Stomach (tissue), 4 donors: ENCODE measurements at regions not wholly inside any gene's neighbourhood (a gene's known extent, or its start where the extent isn't known, plus 50 kb on each side); places are given as distances from the start of the nearest gene placed in this dataset.

ENCODE experiments used
- CTCF ChIP-seq, 7 experiments: fragments of 450-650 bp in 4 of 7; fragments of 200-600 bp in 3 of 7; sonication (generic) in 3 of 7; IDR thresholded peaks; one replicate each; pipeline ENCODE4 v1.5.1; 2016 to 2019; ENCODE audit warnings: antibody characterized with exemption in 7 of 7, control low read depth in 2 of 7, mild to moderate bottlenecking in 1 of 7
- EP300 ChIP-seq: sonication (generic); formaldehyde crosslinking; IDR thresholded peaks from one replicate; pipeline ENCODE4 v1.6.1; 2017; ENCODE audit warnings: antibody characterized with exemption

DNA sequence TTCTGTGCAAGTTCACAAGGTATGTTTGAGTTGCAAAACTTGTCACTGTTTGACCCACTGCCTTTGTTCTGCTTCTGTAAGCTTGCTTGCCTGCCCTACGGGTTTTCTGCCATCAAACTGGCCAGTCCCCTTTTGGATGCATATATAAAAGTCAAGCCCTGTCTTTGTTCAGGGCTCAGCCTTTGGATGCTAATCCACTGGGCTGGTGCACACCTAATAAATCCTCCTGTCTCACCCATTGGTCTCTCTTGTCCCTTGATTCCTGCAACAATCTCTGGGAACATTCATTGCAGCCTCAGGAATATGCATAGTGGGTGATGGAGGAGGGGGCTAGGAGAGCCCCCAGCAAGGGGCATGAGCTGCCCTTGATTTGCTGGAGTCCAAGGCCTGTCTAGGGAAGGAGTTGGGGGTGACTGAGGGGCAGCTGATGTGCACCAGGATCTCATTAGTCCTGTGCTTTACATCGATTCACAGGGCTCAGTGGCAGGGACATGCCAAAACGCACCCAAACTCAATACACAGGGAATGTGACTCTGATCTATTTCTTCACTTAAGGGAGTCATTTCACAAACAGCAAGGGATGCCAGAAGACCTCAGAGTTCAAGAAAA, 225.4 kb upstream of the NLRP1 start:
- TF ChIP-seq CTCF (IDR thresholded peaks at IDR 0.05) = no peak
- no peak for TF ChIP-seq EP300
